Neural cell (in vitro differentiated cells): ENCODE measurements at regions not wholly inside any gene's neighbourhood (a gene's known extent, or its start where the extent isn't known, plus 50 kb on each side); places are given as distances from the start of the nearest gene placed in this dataset.

Experiments used
- TAF1 ChIP-seq: IDR thresholded peaks from 2 replicates; pipeline ENCODE4 v1.6.1; 2012; ENCODE audit warnings: low read depth
- TF ChIP-seq, protein P1 (sequence below): fragments of 450-650 bp; IDR thresholded peaks from 2 replicates; pipeline ENCODE4 v1.5.1; 2014; ENCODE audit warnings: antibody characterized with exemption, mild to moderate bottlenecking, moderate library complexity; ENCODE audit not compliant: poor library complexity, severe bottlenecking

DNA sequence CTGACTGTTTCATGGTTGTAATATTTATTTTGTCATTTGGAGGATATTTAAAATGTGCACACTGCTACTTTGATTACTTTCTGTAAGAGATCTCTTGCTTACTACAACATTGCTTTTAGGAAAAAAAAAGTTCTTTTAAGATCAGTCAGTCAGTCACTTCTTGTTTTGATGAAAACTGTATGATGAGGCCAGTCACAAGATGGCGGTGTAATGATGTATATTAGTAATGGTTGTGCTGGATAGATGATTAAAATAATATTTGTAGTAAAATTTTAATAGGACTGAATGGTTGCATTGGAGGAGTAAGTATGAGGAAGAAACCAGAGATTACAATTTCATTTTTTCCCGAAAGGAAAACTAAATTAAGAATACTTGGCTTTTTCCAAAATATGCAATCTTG lies 2411.1 kb downstream of the PCDH9 start:
- TF ChIP-seq, protein P1, sequence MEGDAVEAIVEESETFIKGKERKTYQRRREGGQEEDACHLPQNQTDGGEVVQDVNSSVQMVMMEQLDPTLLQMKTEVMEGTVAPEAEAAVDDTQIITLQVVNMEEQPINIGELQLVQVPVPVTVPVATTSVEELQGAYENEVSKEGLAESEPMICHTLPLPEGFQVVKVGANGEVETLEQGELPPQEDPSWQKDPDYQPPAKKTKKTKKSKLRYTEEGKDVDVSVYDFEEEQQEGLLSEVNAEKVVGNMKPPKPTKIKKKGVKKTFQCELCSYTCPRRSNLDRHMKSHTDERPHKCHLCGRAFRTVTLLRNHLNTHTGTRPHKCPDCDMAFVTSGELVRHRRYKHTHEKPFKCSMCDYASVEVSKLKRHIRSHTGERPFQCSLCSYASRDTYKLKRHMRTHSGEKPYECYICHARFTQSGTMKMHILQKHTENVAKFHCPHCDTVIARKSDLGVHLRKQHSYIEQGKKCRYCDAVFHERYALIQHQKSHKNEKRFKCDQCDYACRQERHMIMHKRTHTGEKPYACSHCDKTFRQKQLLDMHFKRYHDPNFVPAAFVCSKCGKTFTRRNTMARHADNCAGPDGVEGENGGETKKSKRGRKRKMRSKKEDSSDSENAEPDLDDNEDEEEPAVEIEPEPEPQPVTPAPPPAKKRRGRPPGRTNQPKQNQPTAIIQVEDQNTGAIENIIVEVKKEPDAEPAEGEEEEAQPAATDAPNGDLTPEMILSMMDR: no peak
- TF ChIP-seq TAF1: no peak
